BE2C (cell line): ENCODE measurements at regions not wholly inside any gene's neighbourhood (a gene's known extent, or its start where the extent isn't known, plus 50 kb on each side); places are given as distances from the start of the nearest gene placed in this dataset.

Experiments
- DNase-seq: peaks from one replicate; pipeline ENCODE4 v3.0.0-alpha.2; 2020
- H3K27me3 ChIP-seq: fragments of 250-450 bp; sonication (Bioruptor Pico); 2 replicates; pipeline ENCODE4 v1.5.1; 2020; ENCODE audit warnings: mild to moderate bottlenecking
- H3K36me3 ChIP-seq: fragments of 250-450 bp; sonication (Bioruptor Pico); 2 replicates; pipeline ENCODE4 v1.5.1; 2020; ENCODE audit warnings: mild to moderate bottlenecking
- H3K4me1 ChIP-seq: fragments of 250-450 bp; sonication (Bioruptor Pico); 2 replicates; pipeline ENCODE4 v1.5.1; 2020
- H3K4me3 ChIP-seq: 2 replicates; pipeline ENCODE4 v1.5.1; 2011; ENCODE audit warnings: low read depth, low read length
- H3K9me3 ChIP-seq: fragments of 250-450 bp; sonication (Bioruptor Pico); 2 replicates; pipeline ENCODE4 v1.5.1; 2020
- TF ChIP-seq, protein P1 (sequence below): IDR thresholded peaks from 2 replicates; pipeline ENCODE4 v1.5.1; 2012; ENCODE audit warnings: mild to moderate bottlenecking, low read depth, low read length

DNA sequence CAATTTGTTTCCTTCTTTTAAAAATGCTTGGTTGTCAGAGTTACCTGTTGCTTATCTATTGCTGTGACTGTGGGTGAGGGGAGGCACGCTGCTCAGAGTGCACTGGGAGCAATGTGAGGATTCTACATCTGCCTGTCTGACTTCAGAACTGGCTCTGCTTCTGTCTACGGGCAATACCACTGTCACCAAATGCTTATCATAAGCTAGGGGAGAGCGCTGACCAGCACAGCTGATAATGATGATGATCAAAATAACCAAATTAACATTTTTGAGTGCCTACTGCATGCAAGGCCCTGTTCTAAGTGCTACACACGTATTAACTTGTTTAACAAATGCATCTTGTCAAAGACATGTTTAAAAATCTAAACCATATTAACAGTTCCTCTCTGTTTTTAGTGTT is 79.2 kb upstream of the TPRG1 start:
- H3K4me3 ChIP-seq = no peak overlapping the region
- H3K9me3 ChIP-seq = no peaks in the 10 kb centered on the region
- H3K4me1 ChIP-seq = peaks cover 8% of the 10 kb centered on the region
- TF ChIP-seq, protein P1, sequence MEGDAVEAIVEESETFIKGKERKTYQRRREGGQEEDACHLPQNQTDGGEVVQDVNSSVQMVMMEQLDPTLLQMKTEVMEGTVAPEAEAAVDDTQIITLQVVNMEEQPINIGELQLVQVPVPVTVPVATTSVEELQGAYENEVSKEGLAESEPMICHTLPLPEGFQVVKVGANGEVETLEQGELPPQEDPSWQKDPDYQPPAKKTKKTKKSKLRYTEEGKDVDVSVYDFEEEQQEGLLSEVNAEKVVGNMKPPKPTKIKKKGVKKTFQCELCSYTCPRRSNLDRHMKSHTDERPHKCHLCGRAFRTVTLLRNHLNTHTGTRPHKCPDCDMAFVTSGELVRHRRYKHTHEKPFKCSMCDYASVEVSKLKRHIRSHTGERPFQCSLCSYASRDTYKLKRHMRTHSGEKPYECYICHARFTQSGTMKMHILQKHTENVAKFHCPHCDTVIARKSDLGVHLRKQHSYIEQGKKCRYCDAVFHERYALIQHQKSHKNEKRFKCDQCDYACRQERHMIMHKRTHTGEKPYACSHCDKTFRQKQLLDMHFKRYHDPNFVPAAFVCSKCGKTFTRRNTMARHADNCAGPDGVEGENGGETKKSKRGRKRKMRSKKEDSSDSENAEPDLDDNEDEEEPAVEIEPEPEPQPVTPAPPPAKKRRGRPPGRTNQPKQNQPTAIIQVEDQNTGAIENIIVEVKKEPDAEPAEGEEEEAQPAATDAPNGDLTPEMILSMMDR = no peak
- DNase-seq = peak; percentile 33
- no peaks in the 10 kb centered on the region for H3K36me3 ChIP-seq
- H3K27me3 ChIP-seq = no peaks in the 10 kb centered on the region

DNA sequence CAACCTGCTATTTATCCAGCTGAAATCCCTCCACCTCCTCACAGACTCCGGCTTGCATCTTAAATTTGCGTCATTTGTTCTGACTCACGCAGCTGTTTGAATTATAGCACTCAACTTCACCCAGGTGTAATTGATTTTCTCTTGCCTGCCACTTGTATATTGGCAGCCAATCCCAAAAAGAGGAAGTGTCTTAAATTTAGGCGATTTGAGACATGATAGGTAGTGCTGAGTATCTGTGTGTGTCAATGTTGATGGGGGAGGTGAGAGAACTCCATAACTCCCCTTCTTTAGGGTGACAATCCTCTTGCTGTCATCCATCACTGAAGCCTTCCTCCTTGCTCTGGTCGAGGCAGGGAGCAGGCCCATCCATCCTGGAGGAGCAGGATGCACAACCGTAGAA is 77.2 kb upstream of the TPRG1 start:
- DNase-seq = no peak
- H3K27me3 ChIP-seq = no peaks in the 10 kb centered on the region
- no peaks in the 10 kb centered on the region for H3K36me3 ChIP-seq
- H3K9me3 ChIP-seq = no peaks in the 10 kb centered on the region
- no peak overlapping the region for H3K4me3 ChIP-seq
- TF ChIP-seq, protein P1 = no peak
- H3K4me1 ChIP-seq = peaks cover 8% of the 10 kb centered on the region

DNA sequence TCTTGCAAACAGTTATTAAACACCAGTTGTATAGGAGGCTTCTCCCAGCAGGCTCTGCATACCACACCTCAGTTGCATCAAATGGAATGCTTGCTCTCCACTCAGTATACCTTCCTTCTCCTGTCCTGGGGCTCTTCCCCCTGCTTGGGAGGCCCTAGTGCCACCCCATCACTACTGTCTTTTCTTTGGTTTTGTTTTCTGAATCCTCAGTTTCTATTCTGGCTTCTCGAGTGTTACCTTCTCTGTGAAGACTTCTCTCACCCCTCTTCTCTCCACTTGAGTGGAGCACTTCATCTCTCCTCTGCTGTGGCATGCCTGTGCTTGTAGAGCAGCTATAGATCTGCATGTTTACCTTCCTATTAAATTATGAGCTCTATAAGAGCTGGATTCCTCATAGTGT is 75.7 kb upstream of the TPRG1 start:
- TF ChIP-seq, protein P1 = no peak
- no peaks in the 10 kb centered on the region for H3K27me3 ChIP-seq
- H3K4me3 ChIP-seq = no peak overlapping the region
- peaks cover 8% of the 10 kb centered on the region for H3K4me1 ChIP-seq
- no peaks in the 10 kb centered on the region for H3K9me3 ChIP-seq
- DNase-seq = no peak
- no peaks in the 10 kb centered on the region for H3K36me3 ChIP-seq

DNA sequence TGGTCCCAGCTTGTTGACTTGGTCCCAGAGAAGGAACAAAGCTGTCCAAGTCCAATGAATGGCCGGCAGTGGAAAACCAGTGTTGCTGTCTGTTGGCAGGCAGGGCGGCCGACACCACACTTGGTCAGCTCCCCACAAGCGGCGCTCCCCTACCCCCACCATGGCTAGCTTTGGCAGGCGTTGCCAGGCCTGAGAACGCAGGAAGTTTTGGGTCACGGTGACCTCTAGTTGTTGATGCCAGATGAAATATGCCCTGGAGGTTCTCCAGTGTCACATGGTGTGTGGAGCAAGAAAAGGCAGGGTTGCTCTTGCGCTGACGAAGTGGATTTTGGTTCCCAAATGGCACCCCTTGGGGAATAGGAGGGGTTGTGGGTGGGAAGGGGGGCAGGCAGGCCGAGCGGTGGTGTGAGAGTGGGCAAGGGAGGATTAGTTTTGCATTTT is 72.7 kb upstream of the TPRG1 start:
- TF ChIP-seq, protein P1 = no peak
- no peak overlapping the region for H3K4me3 ChIP-seq
- peaks cover 9% of the 10 kb centered on the region for H3K4me1 ChIP-seq
- DNase-seq = no peak
- no peaks in the 10 kb centered on the region for H3K36me3 ChIP-seq
- no peaks in the 10 kb centered on the region for H3K9me3 ChIP-seq
- no peaks in the 10 kb centered on the region for H3K27me3 ChIP-seq

DNA sequence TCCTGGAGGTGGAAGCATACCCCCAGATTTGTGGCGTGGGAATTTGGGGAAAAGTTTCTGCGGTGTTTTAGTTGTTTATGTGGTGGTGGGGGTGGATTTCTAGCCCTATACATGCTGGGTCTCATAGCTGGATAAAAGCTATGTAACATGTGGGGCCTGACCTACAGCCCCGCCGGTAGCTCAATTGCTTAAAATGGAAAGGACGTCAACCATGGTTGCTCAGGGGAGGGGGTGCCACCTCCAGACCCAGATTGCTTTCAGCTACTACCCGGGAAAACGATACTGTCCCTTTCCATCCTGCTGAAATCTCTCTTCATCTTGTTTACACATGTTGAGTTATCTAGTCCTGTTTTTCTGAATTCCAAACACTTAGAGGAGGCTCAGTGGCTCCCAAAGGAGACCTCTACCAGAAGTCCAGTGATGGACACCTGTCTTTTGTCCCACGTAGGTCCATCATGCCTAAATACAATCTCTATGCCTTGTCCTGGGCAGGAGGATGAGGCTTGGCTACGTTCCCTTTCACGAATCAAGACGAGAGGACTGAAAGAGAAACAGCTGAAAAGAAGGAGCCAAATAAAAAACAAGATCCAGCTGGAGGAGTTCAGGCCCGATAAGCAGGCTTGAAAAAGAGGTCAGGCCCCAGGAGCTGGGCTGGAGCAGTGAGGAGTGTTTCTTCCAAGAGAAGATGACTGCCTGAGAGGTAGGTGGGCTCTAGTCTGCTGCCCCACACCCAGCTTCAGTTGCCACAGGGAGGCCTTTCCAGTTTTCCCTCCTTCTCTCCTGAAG is 72.1 kb upstream of the TPRG1 start:
- no peaks in the 10 kb centered on the region for H3K27me3 ChIP-seq
- H3K36me3 ChIP-seq = no peaks in the 10 kb centered on the region
- no peaks in the 10 kb centered on the region for H3K9me3 ChIP-seq

DNA sequence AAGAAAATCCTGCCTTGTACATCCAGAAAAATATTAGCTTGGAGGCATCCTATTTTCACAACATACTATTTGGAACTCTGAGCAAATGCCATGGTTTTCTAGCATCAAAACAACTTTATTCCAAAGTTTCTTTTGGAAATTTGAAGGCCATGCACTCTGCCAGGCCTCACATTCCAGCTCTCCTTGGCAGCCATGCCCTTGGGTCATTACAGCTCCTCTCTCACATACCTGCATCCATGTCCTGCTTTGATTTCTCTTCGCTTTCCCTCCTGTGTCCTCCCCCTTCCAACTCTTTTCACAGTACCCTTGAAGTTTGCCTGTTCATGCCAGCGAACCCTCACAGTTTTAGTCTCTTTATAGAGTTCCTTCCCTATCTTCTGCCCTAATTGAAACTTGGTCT is 70.9 kb upstream of the TPRG1 start:
- no peak overlapping the region for H3K4me3 ChIP-seq
- H3K9me3 ChIP-seq = no peaks in the 10 kb centered on the region
- H3K4me1 ChIP-seq = peaks cover 15% of the 10 kb centered on the region
- H3K36me3 ChIP-seq = no peaks in the 10 kb centered on the region
- no peaks in the 10 kb centered on the region for H3K27me3 ChIP-seq
- no peak for DNase-seq
- TF ChIP-seq, protein P1 = no peak

More for the DNA sequence above, 72.1 kb upstream of the TPRG1 start:
- Histone ChIP-seq H3K4me3 (no peak overlapping the region), H3K4me1 (peaks cover 15% of the 10 kb centered on the region)
- TF ChIP-seq, protein P1 = no peak
- DNase-seq = no peak
